HG03342 (cell line): ENCODE measurements at regions not wholly inside any gene's neighbourhood (a gene's known extent, or its start where the extent isn't known, plus 50 kb on each side); places are given as distances from the start of the nearest gene placed in this dataset.
"Not testable (repeated sequence)": the region's sequence is repeated elsewhere in the genome, so short reads cannot be mapped to it uniquely, and the experiment has no call there.

ENCODE experiments used
- ATAC-seq: cut with Tn5 transposase; IDR thresholded peaks from one replicate; pipeline ENCODE4 v1.9.1; 2021; ENCODE audit warnings: mild to moderate bottlenecking, moderate library complexity; ENCODE audit not compliant: unreplicated experiment

DNA sequence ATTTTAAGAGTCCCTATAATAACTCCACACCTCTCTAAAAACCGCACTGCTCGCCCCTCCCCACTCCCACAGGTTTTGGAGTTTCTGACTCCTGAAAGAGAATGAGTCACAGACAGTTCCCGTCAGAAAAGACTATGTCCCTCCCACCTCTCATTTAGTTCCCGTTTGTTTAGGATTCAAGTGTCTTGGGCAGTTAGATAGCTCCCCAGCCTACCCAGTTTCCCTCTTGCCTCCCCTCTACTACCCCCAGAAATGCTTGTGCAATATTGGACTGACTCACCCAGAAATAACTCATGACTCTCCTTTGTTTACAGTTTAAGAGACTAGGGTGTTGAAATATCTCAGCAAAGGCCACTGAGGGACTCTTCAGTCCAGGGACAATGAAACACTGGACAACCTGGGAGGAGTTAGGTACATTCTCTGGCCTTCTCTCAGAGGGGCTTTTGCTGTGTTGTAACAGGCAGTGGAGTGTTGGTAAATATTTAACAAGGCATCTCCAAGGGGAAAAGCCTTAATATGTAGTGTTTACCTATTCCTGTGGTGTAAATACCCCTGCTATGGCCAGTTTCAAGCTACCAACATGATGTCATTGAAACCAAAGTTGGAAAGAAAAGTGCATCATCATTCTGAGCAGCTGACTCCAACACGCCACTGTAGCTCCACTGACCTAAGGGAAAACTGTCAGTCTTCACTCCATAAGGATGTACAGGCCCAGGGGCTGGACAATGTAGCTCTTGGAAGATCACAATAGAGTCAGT lies 96.1 kb upstream of the CHD2 start:
- peak; percentile 46 for ATAC-seq

DNA sequence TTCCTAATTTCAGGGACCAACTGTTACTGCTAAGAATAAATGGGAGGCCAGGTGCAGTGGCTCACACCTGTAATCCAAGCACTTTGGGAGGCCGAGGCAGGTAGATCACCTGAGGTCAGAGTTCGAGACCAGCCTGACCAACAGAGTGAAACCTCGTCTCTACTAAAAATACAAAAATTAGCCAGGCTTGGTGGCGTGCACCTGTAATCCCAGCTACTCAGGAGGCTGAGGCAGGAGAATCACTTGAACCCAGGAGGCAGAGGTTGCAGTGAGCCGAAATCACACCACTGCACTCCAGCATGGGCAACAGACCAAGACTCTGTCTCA lies 95.6 kb upstream of the CHD2 start:
- not testable (repeated sequence) for ATAC-seq

DNA sequence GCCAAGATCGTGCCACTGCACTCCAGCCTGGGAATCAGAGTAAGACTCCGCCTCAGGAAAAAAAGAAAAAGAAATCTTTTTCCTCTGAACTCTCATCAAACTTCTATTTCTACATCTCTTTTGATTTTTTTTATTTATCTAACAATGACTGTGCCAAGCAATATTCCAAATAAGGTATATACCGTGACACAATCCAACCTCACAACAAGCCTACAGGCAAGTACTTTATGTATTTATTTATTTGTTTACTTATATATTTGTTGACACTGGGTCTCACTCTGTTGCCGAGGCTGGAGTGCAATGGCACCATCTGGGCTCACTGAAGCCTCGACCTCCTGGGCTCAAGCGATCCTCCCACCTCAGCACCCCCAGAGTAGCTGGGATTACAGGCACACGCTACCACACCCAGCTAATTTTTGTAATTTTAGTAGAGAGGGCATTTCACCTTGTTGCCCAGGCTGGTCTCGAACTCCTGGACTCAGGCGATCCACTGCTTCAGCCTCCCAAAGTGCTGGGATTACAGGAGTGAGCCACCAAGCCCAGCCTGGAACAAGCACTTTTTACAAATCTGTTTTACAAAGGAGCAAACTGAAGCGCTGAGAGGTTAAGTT lies 94.9 kb upstream of the CHD2 start:
- no peak for ATAC-seq

DNA sequence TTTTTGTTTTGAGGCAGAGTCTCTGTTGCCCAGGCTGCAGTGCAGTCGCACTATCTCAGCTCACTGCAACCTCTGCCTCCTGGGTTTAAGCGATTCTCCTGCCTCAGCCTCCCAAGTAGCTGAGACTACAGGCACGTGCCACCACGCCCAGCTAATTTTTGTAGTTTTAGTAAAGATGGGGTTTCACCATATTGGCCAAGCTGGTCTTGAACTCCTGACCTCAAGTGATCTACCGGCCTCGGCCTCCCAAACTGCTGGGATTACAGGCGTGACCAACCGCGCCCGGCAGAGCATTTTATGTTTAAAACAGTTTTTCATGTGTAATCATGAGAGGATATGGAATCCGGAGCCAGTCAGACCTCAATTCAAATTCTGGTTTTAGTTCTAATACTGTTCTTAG lies 94.0 kb upstream of the CHD2 start:
- ATAC-seq = not testable (repeated sequence)

DNA sequence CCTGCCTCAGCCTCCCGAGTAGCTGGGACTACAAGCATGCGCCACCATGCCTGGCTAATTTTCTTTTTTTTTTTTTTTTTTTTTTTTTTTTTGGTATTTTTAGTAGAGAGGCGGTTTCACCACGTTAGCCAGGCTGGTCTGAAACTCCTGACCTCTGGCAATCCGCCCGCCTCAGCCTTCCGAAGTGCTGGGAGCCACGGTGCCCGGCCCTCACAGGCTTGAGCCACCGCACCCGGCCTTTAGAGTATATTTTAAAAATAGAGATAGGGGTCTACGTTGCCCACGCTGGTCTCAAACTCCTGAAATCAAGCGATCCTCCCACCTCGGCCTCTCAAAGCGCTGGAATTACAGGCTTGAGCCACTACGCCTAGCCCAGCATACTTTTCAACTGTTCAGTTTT lies 93.4 kb upstream of the CHD2 start:
- ATAC-seq = no peak

- no peak for ATAC-seq
Measured at GRCh38 chr15:92807971-92808571, 92.1 kb upstream of the CHD2 start.

- peak; percentile 16 for ATAC-seq
Measured at GRCh38 chr15:92808598-92809063, 91.5 kb upstream of the CHD2 start.

- ATAC-seq = peak; percentile 78
Measured at GRCh38 chr15:92809064-92809879, 90.9 kb upstream of the CHD2 start.

DNA sequence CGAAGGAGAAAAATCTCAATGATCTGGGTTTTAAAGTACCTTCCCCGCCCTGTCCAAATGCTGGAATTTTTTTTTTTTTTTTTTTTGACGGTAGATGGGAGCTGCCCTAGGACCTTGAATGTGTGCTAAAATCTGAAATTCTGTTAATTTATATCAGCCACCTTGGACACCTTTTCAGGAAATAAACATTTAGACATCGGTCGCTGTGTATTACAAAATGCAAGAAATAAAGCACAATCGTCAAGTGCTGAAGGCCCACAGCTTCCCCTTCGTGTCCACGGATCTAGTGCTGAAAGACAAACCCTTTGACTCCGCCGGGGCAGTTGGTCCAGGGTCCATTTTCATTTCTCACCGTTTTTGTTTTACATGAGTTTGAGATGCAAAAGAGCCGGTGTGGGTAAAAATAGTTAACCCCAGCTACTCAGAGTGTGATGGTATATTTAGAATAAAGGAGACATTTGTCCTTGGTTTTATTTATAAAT lies 90.2 kb upstream of the CHD2 start:
- no peak for ATAC-seq

DNA sequence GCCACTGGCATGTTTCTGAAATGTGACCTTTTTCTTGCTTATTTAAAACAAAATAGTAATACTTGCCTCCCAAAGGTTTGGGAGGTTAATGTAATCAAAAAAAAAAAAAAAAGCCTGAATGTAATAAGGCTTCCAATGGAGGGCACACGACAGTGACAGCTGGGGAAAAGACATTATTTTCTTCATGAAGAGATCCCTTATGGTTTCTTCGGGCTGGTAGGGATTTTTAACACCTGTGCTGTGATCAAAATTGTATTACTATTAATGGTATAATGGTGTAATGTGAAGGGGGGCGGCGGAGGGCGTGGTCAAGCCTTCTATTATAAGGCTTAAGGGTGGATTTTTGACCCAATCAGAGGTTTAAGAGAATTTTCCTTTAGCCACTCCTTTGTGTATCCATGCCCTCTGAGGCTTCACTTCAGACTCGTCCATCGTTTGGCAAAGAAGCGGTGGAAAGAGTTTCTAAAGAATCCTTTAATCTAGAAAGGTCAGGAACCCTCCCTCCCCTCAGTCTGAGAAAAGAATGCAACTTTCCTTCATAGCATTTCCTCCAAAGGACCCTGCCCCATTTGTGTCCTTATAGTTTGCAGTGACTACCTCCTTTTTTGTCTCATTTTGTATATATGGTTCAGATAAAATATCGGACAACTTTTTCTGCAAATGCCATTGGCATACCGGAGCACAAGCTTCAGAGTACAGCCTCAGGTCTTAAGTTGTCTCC lies 89.5 kb upstream of the CHD2 start:
- ATAC-seq = no peak

DNA sequence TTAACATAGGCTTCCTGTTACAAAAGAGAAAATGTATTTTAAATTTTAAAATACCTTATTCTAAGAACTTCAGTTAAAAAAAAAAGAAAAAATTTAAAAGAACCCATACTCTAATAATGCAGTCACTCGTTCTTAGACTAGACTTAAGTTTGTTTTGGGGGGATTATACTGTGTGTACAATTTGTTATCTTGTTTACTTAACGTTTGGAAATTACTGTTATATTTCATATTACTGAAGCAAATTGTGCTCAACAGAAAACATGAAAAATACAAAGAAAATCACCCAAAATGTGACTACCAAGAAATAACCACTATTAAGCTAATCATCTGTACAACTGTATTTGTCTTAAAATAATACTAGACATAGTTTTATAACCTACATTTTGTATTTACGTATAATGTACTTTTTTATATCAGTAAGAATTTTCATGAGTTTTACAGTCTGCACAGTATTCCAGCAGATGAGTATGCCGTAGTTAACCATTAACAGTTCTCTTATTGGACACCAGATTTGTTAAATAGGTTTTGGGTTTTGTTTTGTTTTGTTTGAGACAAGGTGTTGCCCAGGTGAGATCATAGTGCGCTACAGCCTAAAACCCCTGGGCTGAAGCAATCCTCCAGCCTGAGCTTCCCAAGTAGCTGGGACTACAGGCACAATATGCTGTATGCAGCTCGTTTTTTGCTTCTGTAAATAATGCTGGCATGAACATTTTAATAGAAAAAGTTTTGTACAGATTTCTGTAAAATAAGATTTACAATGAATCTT lies 88.8 kb upstream of the CHD2 start:
- no peak for ATAC-seq

- no peak for ATAC-seq
Measured at GRCh38 chr15:92812271-92812670, 87.9 kb upstream of the CHD2 start.

DNA sequence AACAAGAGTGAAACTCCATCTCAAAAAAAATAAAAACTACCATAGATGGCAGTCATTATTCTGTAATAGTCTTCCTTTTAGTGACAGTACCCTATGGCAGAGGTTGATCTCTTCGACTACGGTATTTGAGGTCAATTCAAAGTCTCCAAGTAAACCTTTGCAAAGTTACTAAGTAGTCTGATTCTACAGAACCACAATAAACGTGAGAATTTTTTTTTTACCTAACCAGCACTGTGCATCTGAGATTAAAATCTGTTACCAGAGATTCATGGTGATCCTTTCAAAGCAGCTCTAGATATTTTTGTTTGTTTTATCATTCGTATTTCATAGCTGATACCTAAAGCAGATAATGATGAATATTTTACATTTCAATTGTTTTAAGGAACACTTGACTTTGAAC lies 86.6 kb upstream of the CHD2 start:
- no peak for ATAC-seq

- ATAC-seq = no peak
Measured at GRCh38 chr15:92817339-92817886, 82.7 kb upstream of the CHD2 start.

DNA sequence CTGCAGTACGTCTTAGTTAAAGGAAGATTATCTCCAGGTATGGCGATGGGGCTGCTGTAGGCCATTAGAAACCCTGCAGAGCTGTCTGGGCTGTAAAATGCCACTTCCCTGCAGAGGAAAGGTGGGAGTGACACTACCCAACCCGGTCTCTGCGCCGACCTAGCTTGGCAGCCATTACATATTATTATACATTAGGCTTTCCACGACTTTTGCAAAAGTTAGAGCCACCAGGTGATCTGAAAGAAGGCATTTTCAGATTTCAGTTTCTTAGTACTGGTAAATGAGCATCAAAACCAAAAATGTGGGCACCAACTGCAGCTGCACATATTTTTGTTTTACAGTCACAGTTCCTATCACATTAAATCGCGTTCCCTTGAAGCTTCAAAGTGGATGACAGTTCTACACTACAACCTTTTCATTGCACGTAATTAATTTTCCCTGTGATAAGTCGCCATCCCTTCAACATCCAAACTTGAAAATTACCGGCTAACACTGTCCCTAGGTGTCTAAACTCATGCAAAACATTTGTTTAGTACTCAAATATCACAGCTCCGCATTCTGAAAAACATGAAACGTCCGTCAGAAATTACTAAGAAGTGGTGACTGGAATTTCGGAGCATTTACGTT lies 81.4 kb upstream of the CHD2 start:
- ATAC-seq = no peak

- no peak for ATAC-seq
Measured at GRCh38 chr15:92819278-92820235, 80.6 kb upstream of the CHD2 start.

- ATAC-seq = peak; percentile 83
Measured at GRCh38 chr15:92820236-92821021, 79.7 kb upstream of the CHD2 start.
